ENCODE measurements at regions not wholly inside any gene's neighbourhood (a gene's known extent, or its start where the extent isn't known, plus 50 kb on each side); places are given as distances from the start of the nearest gene placed in this dataset.

DNA sequence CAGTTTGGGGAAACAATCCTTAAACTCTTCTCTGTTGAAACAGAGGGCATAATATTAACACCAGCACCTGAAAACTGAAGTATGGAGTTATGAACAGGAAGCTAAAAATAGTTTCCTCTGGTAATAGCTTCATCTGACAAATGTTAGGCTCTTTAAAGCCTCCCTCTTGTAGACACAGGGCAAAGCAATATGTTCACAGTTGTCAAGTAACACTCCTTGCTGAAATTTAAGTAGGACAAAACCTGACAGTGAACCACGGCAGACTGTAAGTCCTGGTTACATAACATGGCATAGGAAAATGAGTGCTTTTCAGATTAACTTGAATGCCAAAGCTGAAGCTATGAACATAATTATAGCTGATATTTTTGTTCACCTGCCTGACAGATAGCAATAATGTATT lies 172.9 kb downstream of the CMPK2 start:
- no peak for DNase-seq

- no peak for DNase-seq
These were observed 171.2 kb downstream of the CMPK2 start for GRCh38 chr2:6694555-6694954.

DNA sequence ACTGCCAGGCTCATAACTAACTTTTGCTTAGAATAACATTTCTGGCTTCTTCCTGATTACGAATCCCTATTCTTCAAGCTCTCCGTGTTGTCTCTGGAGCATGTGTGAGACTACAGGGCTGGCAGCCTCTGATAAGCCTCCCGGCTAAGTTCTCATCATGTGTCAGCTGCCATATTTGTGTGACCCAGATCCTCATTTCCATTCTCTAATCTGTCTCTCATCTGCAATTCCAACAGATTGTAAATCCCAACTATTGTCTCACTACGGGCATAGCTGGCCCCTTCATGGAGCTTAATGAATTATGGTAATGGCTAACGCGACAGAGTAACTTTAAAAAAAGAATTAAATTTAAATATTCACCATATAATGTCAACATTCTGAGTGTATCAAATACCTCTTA lies 165.4 kb downstream of the CMPK2 start:
- no peak for DNase-seq

GRCh38 chr2:6704077-6704476 lies 161.6 kb downstream of the CMPK2 start:
- DNase-seq, result no peak

DNA sequence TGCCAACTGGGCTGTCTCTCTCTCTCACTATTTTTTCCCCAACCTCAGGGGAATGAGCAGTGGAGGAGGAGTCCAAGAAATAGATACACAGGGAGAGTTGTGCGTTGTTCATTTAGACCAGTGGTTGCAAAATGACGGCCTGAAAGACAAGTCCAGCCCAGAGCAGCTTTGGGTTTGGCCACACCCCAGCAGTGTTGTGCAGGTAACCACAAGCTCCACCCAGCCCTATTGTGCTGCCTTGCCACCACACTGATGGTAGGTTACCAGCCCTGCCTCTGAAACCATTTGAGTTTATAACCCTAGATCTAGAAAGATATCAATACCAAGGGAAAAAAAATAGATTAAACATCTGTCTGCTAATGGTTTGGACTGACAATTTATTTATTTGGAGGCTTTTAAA lies 144.3 kb downstream of the CMPK2 start:
- no peak for DNase-seq

GRCh38 chr2:6722574-6722973 lies 143.1 kb downstream of the CMPK2 start:
- DNase-seq, result no peak

GRCh38 chr2:6723865-6724604 lies 141.7 kb downstream of the CMPK2 start:
- DNase-seq, result no peak

DNA sequence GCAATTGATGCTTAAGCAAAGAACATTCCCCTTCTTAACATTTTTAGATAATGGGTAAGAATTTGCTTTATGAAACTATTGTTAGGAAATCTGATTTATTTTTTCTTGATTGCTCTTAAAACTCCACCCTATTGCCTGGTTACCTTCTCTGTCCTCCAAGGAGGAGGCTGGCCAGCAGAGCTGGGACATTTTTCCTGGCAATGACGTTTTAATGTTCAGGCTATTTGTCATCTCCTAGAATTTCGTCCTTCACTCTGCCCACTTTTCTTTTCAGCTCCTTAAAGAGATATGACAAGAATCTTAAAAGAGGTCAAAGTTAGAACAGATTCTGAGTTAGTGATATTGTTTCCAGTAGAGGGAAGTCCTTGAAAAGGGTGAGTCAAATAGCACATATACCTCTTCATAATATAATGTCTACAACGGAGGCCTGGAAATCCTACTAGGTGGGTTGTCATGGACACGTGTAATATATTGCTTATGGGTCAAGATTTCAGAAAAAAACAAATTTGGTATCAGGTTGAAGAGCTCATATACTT lies 141.0 kb downstream of the CMPK2 start:
- DNase-seq, result no peak

DNA sequence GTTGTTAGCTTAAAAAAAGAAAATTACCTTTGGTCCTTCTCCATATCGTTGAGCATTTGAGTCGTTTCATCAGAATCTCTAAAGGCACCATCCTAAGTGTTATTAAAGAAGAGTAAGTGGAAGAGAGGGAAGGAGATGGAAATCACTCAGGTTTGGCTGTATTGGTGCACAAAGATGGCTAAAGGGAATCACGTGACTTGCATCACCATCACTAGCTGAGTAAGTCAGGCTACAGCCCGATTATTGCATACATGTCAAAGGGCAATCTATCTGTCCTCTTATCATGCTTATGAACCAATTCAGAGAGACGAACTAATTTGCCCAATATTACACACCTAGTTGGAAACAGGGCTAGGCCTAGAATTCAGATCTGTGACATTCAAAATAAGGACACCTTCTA lies 137.6 kb downstream of the CMPK2 start:
- no peak for DNase-seq

GRCh38 chr2:6730003-6730402 lies 135.7 kb downstream of the CMPK2 start:
- DNase-seq, result no peak

- no peak for DNase-seq
These were observed 134.8 kb downstream of the CMPK2 start for GRCh38 chr2:6730649-6731532.

DNA sequence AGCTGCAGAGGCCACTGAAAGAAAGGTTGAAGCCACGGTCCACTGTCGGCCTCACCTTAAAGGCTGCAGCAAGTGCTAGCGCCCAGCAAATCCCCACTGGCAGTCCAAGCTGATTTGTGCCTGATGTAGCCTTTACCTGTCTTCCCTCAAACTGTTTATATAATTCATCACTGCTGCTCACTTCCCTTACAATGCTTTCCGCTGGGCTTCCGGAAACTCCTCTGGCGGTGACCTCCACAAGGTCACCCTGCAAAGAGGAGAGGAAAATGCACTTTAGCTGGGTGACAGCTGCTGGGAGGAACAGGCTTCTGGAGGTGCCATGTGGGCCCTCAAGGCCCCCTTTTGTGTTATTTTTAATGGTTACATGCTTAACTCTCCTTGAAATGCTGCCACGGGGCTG lies 126.2 kb downstream of the CMPK2 start:
- DNase-seq, result no peak

- no peak for DNase-seq
These were observed 124.5 kb downstream of the CMPK2 start for GRCh38 chr2:6741229-6741628.

DNA sequence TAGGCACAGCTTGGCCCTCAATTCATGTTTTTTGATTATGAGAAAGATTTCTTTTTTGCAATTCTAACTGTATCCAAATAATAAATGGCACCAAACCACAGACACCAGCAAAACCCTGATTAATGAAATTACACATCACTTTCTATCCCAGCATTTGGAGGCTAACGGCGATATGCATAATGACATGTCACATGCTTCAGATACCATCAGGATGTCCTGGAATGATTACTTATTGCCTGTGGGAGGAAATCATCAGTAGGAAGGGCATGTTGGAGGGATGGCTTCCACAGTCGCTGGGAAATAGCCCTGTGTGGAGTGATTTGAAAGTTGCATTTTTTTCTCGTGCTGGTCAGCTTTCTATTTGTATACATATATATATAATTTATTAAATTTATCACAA lies 121.7 kb downstream of the CMPK2 start:
- no peak for DNase-seq

- DNase-seq, result no peak
These were observed 118.3 kb downstream of the CMPK2 start for GRCh38 chr2:6747433-6747832.

DNA sequence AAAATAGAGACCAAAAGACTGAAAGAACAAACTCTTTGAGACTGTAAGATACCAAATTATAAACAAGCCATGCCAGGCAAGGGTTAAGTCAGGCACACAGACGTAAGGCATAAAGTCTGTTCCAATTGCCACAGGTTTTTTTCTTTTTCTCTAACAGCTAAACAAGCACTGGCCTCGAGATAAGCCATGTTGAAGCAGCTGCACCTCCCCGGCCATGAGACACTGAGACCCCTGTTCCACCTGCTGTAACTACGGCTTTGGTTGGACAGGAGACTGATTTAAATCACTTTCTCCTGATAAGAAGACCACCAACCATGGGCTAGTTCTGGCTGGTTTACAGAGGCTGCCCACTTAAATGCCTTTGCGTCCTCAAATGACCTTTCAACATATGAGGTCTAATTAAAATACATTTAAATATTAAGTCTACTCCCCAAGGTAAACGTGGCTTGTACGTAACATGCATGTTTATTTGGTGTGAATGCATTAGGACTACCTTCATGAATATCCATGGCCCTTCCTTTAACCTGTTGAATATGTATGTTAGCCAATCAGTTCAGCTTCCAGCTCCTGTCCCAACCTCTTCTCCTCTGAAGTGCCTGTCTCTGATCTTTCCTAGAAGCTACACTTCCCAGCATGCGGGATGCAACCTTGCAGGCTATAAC lies 117.2 kb downstream of the CMPK2 start:
- DNase-seq, result no peak

- DNase-seq, result no peak
These were observed 115.7 kb downstream of the CMPK2 start for GRCh38 chr2:6749962-6750361.

GRCh38 chr2:6750411-6751158 lies 115.1 kb downstream of the CMPK2 start:
- DNase-seq, result no peak

DNA sequence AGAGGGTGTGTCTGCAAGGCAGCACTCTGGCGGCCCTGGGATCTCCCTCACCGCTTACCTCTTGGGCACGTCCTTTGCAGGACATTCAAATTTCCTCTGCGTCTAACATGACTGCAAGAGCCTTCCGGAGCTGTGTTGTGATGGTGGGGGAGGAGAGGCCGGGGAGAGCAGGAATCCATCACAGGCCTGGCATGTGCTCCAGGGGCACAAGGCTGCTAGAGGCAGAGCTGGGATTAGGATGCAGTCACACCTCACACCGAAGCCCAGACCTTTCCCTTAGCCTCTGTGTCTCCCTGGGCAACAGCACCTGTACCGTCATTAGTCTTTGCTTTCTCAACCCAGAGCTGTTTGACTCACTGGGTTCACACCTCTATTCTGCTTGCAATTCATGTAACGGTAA lies 111.3 kb downstream of the CMPK2 start:
- DNase-seq, result no peak

DNA sequence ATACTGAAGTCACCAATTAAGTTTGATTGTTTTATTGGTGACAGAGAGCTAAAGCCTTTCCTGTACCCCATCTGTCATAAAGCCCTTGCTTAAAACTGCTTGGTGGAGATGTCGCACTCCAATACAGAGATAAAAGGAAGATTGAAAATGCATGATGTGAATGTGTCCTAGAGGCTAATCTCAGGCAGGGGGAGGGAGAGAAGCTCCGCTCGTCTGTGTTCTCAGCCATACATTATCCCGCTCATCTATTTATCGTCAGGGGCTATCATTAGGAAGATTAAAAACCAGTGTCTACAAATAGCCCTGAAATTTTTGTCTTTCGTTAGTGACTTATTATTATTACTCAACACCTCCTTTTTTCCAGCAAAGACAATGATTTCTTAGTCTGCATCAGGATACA lies 110.3 kb downstream of the CMPK2 start:
- DNase-seq, result no peak

- DNase-seq, result no peak
These were observed 108.5 kb downstream of the CMPK2 start for GRCh38 chr2:6757215-6757614.

DNA sequence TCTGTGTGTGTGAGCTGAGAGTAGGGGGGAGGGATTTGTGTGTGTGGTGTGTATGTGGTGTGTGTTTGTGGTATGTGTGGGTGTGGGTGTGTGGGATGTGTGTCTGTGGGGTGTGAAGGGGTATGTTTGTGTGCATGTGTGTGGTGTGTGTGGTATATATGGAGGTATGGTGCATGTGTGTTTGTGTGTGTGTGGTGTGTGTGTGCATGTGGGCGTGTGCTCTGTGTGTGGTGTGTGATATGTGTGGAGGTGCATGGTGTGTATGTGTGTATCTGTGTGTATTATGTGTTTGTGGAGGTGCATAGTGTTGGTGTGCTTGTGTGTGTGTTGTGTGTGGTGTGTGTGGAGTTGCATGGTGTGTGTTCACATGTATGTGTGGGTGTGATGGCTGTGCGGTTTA lies 106.0 kb downstream of the CMPK2 start:
- DNase-seq, result no peak

- DNase-seq, result no peak
These were observed 105.6 kb downstream of the CMPK2 start for GRCh38 chr2:6760132-6760531.

Data from activated CD4-positive, alpha-beta T cell treated with anti-CD3 and anti-CD28 coated beads, Interleukin-2, amount 50 U/mL, for 16 hours (primary cell).